Epithelial cell of esophagus (primary cell): ENCODE measurements at regions not wholly inside any gene's neighbourhood (a gene's known extent, or its start where the extent isn't known, plus 50 kb on each side); places are given as distances from the start of the nearest gene placed in this dataset.
A peak's percentile ranks its signal among the peaks of the same experiment; 100 is the strongest.

Experiments
- DNase-seq: peaks from one replicate; pipeline ENCODE4 v3.0.0; 2010; ENCODE audit warnings: low read depth
- H3K4me3 ChIP-seq: 2 replicates; pipeline ENCODE4 v1.5.1; 2011; ENCODE audit warnings: mild to moderate bottlenecking, low read length, control low read depth
- TF ChIP-seq, protein P1 (sequence below): IDR thresholded peaks from 2 replicates; pipeline ENCODE4 v1.5.1; 2011; ENCODE audit warnings: low read depth, mild to moderate bottlenecking, low read length, control low read depth, inconsistent platforms; ENCODE audit not compliant: insufficient read depth; ENCODE audit errors: missing control alignments

DNA sequence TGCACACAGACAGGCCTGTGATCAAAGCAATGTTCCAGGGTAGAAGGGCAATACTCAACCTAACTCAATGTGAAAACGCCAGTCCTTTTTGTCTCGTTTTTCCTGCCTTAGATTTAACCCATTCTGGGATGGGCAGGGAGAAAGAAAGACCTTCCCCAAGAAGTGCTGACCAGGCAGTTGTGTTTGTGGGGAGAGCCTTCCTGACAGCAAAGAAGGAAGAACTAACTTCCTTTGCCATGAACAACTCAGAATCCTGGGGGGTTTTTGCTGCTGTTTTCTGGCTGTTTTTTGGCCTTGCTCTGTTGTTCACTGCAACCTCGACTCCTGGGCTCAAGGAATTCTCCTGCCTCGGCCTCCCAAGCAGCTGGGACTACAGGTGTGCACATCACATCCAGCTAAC lies 112.0 kb upstream of the RAB4A start:
- no peak overlapping the region for H3K4me3 ChIP-seq
- TF ChIP-seq, protein P1, sequence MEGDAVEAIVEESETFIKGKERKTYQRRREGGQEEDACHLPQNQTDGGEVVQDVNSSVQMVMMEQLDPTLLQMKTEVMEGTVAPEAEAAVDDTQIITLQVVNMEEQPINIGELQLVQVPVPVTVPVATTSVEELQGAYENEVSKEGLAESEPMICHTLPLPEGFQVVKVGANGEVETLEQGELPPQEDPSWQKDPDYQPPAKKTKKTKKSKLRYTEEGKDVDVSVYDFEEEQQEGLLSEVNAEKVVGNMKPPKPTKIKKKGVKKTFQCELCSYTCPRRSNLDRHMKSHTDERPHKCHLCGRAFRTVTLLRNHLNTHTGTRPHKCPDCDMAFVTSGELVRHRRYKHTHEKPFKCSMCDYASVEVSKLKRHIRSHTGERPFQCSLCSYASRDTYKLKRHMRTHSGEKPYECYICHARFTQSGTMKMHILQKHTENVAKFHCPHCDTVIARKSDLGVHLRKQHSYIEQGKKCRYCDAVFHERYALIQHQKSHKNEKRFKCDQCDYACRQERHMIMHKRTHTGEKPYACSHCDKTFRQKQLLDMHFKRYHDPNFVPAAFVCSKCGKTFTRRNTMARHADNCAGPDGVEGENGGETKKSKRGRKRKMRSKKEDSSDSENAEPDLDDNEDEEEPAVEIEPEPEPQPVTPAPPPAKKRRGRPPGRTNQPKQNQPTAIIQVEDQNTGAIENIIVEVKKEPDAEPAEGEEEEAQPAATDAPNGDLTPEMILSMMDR, result no peak
- DNase-seq, result no peak

DNA sequence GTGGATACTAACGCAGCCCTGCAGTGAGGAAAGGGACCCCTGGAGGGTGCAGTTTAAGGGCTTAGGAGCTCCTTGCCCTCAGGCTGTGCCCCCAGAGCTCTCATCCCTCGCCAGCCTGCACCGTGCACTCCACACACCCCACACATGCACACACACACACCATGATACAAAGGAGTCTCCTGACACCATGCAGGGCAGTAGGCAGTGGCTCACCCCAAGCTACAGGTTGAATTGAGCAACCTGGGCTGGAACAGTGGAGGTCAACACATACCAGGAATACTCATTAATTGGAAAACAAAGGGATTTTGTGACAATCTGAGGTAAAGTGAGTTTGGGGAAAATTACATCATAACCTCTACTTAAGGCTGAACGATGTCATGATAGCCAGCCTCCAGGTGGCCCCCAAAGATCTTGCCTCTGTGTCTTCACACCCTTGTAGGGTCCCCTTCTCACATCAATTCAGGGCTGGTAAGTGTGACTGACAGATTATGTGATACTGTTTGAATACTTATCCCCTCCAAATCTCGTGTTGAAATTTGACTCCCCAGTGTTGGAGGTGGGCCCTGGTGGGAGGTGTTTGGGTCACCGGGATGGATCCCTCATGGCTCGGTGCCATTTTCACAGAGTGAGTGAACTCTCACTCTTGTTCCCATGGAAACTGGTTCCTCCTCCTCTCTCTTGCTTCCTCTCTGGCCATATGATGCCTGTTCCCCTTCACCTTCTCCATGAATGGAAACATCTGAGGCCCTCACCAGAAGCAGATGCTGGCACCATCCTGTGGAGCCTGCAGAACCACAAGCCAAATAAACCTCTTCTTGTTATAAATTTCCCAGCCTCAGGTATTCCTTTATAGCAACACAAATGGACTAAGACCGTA lies 111.0 kb upstream of the RAB4A start:
- TF ChIP-seq, protein P1, result no peak
- H3K4me3 ChIP-seq, result no peak overlapping the region
- DNase-seq, result no peak

DNA sequence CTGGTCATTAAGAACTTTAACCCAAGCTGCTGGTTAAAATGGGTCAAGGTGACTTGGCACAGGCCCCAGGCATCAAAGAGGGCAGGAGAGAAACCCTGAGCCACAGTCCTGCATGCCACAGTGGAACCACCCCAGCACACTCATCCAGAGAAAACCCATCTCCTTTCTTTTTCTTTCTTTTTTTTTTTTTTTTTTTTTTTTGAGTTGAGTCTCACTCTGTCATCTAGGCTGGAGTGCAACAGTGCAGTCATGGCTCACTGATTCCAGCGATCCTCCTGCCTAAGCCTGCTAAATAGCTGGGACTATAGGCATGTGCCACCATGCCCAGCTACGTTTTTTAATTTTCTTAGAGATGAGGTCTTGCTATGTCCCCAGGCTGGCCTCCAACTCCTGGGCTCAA lies 109.2 kb upstream of the RAB4A start:
- no peak overlapping the region for H3K4me3 ChIP-seq
- peak; percentile 20 for DNase-seq
- TF ChIP-seq, protein P1, result no peak

DNA sequence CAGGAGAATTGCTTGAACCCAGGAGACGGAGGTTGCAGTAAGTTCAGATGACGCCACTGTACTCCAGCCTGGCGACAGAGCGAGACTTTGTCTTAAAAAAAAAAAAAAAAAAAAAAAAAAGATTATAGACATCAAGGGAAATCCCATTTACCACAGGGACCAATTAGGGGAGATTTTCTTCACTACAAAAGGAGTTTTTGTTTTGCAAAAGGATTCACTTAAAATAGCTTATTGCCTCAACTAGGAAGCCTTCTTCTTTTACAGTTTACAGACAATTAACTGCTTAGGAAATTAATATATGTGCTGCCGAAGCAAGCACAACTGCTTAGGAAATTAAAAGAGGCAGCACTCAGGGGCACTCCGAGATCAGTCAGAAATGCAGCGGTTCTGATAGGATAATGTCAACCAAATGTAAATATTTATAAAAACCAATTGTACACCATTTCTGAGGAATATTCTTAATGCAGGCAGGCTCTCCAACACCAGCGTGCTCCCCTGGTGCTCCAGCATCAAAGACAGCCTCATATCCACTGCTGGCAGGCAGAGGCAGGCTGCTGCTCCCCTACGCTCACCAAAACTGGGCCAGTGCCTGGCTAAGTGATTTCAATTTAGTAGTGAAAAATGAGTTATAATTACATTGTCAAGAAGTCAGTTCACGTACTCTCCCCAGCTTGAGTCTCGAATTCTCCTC lies 107.9 kb upstream of the RAB4A start:
- TF ChIP-seq, protein P1, result no peak
- no peak for DNase-seq
- no peak overlapping the region for H3K4me3 ChIP-seq

DNA sequence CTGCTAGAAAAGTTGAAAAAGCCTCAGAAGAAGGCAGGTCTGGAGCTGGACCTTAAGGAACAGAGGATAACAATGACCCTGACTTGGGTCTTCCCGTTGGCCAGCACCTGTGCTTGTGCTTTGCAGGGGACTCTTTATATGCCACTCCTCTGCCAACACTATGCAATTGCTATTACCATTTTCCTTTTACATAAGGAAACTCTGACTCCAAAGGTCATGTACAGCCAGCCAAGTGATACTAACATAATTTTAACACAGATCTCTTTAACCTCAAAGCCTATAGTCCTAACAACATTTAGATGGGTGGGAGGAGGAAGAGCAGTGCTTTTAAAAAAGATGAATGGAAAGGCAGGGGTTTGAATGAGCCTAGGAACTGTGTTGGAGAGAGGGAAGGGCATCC lies 106.6 kb upstream of the RAB4A start:
- no peak for DNase-seq
- TF ChIP-seq, protein P1, result no peak
- H3K4me3 ChIP-seq, result no peak overlapping the region

DNA sequence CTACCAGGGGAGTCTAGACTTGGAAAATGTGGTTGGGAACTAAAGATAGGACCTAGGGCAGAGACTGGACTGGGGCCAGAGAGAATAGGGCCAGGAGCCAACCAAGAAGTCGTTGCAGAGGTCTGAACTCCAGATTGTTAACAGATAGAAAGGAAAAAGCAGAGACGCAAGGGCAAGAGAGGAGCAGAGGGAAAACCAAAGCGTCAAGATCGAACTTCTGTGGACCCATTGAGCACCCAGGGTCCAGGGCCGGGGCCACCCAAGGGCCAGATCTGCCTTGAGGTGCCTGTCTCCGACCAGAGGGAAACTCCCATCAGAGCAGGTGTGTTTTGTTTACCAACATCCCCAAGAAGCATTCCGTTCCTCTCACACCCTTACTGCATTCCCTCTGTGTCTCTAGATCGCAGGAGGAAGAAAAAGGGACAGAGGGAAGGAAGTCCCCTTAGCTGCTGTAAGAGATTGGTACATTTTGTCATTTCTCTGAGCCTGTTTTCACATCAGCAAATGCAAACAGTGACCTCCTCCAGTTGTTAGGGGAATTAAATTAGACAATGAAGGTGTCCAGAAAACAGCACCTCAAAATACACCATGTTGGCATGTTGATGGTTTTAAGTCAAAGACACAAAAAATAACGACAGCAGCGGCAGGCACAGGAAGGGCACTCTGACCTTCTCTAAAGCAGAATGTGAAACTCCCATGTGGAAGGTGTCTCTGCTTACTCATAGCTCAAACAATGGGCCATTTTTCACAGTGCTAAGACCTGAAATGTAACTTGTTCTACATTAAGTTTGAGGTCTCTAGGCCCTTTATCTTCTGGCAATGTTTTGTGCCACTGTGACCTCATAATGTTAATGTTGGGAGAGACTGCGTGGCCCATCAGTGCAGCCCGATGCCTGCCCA lies 105.8 kb upstream of the RAB4A start:
- TF ChIP-seq, protein P1, result no peak
- DNase-seq, result no peak
- no peak overlapping the region for H3K4me3 ChIP-seq
